HG03097 (cell line): ENCODE measurements at regions not wholly inside any gene's neighbourhood (a gene's known extent, or its start where the extent isn't known, plus 50 kb on each side); places are given as distances from the start of the nearest gene placed in this dataset.
"Not testable (repeated sequence)": the region's sequence is repeated elsewhere in the genome, so short reads cannot be mapped to it uniquely, and the experiment has no call there.

Experiments
- ATAC-seq: cut with Tn5 transposase; IDR thresholded peaks from one replicate; pipeline ENCODE4 v1.9.1; 2021; ENCODE audit not compliant: unreplicated experiment, low FRiP score

DNA sequence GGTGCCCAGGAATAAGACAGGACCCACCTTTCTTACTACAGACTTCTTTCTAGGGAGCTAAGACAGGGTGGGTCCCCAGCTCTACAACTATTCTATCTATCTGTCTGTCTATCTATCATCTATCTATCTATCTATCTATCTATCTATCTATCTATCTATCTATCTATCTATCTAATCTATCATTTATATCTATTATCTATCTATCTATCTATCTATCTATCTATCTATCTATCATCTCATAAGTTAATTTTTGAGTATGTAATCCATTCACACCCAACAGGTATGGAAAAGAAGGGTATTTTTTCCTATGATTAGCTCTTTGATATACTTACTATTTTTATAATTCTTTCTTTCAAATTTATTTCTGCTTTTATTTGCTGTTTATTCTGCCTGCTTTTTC lies 55.9 kb downstream of the BAMBI start:
- no peak for ATAC-seq

DNA sequence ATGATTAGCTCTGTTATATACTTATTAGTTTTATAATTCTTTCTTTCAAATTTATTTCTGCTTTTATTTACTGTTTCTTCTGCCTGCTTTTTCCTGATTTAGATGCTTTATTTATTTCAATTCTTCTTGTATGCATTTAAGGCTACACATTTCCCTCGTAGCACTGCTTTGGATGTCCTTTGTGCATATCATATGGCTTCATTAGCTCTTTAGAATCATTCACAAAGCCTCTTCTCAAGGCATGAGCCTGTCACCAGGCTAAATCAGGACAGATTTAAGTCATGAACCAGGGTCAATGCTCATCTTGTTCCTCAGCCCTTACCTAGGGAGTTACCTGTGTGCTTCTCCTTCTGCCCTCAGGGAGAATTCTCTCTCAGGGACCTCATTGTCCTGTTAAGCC lies 56.3 kb downstream of the BAMBI start:
- no peak for ATAC-seq

DNA sequence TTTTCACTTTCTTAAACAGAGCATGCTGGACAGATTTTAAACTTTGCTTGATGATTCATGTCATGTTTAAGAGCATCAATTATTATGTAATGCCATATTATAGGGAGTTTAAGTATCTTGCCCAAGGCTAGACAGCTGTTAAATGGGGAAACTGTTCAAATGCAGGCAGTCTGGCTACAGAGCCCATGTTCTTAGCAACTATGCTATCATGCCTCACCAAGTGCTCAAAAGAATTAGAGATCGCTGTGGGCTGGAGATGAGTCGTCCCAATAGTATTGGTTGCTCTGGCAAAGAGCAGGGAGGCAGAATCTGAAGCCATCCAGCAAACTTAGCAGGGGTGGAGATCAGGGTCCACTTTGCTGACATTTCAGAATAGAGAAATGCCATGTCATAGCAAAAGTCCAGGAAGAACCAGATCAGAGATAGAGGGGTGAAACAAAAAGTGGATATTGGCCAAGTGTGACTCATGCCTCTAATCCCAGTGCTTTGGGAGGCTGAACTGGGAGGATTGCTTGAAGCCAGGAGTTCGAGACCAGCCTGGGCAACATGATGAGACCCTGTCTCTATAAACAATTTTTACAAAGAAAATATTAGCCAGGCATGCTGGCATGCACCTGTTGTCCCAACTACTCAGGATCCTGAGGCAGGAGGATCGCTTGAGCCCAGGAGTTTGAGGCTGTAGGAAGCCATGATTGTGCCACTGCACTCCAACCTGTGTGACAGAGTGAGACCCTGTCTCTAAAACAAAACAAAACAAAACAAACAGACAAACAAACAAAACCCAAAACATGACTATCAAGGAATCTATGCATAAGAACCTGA lies 57.8 kb downstream of the BAMBI start:
- ATAC-seq: no peak

DNA sequence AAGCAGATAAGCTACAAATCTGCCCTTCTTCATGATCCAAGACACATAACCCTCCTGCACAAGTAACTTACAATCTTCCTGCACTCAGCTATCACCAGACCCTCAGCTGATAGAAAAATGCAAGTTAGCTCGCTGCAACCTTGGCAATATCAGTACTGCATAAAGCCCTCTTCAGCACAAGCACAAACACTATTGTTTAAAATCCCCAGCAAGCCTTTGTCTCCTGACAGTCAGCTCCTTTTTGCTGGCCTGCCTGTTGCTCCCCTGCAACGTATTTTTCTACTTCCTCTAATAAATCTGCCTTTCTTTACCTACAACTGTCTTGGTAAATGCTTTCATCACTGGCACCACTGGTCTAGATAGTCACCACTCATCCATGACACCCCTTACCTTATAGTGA lies 59.8 kb downstream of the BAMBI start:
- ATAC-seq: no peak

DNA sequence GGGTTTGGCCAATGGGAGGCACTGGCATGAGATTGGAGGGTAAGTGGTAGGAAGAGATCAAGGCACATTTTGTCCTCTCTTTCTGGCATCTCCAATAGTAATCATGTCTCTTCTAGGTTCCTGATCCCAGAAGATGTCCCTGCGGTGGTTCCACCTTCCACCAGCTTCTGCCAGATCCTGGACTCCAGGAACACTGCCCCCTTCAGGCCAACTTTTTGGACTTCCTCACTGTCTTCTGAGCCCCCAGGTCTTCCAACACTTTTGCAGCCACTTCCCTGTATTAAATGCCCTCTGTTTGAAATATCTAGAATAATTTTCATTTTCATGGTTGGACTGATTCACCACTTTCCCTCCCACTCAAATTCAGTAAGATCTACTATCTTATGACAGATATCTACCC lies 60.9 kb downstream of the BAMBI start:
- no peak for ATAC-seq

DNA sequence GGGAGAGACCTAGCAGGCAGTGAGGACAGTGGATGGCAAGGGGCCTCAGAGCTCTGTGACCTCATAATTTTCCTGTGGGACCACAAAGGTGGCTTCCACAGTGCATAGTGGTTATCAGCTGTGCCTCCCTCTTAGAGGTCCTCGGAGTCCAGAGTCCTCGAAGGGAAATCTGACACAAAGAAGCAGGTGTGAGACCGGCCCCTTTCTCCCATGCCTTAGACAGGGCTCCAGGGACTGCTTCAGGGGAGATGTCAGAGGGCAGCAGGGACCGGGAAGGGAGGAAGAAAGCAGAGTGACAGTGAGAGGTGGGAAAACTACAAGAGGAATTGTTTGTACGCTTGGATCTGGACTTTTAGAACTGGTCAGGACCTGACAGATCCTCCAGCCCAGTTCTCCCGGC lies 66.3 kb downstream of the BAMBI start:
- ATAC-seq: no peak

DNA sequence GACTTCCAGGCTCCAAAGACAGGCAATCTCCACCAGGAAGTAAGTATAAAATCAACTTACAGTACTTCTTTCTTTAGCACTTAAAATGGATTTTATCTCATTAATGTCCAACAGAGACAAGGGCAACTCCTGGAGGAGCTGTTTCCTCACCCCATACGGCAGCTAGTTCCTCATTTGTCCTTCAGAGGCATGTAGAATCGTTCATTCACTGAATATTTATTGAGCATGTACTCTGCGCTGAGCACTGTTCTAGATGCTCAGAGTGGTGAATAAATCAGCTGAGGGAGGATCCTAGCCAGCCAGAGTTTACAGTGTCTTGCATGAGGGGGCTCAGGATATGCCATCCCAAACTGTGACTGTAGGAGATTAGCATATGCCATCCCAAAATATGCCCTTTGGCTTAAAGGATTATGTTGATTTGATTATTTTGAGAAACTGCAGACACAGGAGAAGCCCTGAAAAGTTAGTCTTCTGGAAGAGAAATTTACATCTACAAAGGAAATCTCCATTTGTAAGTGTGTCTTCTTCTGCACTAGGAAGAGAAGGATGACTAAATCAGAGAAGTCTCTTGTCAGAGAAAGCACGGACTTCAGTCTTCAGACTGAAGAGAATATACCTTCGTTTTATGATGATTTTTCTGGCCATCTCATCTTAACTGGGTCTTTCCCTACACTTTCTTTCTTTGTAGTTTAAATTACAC lies 66.9 kb downstream of the BAMBI start:
- no peak for ATAC-seq

DNA sequence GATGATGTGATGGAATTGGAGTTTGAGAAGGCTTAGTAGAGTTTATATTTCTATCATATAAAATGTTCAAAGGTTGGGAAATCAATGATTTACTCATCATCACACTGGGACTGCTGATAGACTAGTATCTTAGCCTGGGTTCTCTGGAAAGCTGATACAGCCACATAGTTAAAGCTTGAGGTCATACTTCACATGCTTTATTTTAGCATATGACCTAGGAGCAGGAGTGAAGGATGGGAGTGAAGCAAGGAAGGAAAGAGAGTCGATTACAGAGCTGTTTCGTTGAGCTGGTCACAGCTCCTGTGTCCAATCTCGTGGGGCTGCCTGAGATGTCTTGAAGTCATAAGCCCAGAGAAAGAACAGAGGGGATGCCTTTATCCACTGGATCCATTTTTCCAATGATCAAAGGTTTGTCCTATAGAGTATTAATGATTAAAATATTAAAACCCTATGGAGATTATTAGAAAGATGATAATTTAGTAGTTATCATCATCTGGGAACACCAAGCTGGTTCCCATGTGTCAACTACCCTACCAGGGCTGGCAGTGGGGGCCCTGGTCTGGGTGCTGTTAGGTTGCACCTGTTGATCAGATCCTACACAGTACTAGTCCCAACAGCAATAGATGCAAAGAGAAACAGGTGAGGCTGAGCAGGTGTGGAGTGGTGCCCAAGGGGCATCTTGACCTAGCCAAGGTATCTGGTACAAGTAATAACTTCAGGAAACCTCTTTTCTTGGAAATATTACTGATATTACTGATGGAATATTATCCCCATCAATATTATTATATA lies 77.8 kb downstream of the BAMBI start:
- ATAC-seq: no peak

DNA sequence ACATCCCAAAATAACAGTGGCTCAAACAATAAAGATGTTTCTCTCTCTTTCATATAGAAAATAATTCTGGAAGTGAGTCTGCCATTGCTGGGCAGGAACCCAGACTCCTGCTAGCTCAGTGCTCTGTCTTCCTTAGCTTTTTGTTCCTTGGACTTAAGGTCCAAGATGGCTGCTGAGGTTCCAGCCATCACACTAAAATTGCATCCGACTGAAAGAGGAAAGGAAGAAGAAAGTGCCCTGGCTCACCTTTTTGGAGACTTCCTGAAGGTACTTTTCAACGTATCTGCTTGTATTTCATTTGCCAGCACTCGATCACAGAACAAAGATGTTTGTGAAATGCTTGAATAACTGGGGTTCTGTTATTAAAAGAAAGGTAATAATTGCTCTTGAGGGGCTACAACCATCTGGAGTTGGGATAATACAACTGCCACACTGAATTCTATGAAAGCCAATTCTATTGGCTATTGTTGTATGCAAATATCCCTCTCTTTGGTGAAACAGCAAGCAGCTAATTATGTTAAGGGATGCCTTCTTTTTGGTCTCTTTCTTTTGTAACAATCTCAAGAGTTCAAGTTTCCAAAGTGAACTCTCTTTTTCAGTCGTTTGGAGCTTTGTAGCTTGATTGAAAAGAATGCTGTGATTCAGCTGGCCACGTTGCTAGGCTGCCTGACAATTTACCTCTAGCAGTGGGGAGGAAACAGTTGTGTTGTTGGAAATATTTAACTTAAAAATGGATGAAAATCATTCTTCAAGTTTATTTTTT lies 83.9 kb downstream of the BAMBI start:
- ATAC-seq: no peak

DNA sequence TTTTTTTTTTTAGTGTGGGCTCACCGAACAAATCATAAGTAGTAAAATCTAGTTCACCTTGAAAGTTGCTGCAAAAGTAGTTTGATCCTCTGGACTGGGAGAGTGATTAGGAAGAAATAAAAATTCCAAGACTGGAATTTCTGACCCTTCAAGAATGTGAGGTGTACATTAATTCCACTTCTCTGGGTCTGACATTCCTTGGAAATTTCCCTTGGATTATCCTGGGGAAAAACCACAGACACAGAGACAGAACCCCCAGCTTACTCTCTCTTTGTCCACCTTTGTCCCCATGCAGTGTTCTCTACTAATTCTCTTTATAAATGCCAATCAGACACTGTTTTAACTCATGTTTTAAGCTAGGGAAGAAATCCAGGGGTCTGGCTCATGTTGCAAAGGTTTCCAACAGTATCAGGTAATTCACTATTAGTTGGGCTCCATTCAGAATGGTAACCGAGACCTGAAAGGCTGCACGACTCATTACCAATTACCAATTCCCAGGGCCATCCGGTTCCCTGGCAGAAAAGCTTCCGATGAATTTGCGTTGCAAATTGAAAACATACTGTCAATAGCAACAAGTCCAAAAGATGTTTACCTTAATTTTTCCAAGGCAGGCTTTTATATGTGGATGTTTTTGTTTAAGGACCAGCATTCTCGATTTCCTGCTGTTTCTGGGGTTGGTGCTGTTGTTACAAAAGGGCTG lies 86.3 kb downstream of the BAMBI start:
- ATAC-seq: no peak

DNA sequence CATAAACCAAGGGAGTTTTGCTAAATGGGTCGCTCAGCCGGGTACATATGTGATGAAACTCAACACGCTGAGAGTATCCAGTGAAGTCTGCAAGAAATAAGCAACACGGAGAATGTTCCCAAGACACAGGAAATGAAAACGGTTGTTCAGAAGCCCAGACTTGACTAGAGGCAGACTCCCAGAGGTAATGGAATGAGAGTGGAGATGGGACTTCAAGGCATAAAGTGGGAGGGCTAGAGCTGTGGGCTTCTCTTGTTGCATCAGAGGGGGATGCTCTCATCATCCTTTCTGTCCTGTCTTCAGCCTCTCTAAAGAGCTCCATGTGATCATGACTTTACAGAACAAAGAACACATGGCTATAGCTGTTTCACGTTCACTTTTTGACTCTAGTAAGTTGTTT lies 88.3 kb downstream of the BAMBI start:
- no peak for ATAC-seq

DNA sequence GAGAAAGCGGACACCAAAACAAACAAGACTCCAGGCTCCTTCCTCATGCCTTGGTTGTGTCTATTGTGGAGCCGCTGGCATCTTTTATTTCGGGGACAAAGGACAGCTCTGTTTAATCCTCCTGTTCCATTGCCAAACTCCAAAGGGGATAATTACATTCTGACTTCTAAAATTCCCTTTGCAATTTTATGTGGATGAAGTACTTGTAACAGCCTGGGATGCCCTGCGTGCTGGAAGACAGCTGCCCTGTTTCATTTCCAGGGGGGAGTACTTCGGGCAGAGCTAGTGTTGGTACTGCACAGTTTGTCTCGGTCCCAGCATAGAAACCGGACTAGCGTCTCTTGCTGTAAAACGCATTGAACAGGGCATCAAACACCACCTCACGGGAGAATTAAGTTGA lies 90.9 kb downstream of the BAMBI start:
- no peak for ATAC-seq

DNA sequence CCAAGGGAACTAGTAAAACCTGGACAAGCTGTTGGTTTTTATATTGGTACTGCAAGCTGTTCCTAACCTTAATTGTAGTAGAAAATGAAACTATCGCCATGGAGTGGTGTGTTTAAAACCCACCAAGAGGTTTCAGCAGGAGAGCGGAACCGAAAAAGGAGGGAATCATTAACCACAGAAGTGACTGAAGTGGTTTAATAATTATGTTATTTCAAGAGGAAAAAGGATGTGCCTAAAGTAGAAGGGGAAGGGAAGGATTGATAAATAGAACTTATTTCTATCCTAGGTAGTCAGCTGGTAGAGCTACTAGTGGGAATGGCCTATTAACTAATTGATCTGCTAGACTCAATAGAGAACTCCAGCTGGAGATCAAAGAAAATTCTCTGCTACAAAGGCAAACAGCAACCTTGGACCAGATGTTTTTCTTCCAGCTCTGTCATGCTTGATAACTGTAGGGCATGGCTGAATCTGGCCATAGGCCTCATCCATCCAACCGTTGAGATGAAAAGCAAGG lies 91.8 kb downstream of the BAMBI start:
- ATAC-seq: no peak

DNA sequence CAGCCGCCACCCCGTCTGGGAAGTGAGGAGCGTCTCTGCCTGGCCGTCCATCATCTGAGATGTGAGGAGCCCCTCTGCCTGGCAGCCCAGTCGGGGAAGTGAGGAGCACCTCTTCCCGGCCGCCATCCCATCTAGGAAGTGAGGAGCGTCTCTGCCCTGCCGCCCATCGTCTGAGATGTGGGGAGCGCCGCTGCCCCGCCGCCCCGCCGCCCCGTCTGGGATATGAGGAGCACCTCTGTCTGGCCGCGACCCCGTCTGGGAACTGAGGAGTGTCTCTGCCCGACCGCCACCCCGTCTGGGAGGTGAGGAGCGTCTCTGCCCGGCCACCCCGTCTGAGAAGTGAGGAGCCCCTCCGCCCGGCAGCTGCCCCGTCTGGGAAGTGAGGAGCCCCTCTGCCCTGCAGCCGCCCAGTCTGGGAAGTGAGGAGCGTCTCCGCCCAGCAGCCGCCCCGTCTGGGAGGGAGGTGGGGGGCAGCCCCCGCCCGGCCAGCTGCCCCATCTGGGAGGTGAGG lies 94.3 kb downstream of the BAMBI start:
- ATAC-seq: not testable (repeated sequence)

DNA sequence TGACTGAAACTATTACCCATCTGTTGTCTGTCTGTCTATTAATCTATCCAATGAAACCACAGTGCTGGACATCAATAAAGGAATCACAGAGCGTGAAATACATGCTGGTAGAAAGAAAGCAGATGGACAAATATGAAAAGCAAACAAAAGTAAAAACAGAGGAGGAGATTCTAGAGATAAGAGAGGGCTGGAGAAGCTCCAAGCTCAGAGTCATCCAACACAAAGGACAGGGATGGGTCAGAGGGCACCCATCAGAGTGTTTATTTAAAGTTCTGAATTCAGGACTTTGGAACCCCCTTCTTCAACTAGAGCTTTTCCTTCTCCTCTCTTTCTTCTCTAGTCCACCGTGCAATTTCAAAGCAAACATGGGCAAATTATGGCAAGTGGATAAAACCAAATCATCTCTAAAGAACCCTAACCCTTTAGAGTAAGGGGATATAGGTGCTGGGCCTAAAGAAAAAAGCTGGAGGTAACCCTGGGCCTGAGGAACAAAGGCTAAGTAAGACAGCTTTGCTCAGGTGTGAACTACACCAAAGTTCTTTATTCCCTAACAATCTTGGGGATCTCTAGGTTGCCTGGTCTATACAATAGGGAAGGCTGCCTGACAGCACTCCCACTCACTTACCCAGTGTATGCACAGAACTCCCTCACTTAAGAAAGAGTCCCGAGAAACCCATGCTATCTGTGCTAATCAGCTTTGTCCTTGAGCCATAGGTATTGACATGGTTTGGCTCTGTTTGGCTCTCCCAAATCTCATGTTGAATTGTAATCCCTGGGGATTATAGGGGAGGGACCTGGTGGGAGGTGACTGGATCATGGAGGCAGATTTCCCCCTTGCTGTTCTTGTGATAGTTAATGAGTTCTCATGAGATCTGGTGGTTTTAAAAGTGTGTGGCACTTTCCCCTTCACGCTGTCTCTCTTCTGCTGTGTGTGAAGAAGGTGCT lies 97.0 kb downstream of the BAMBI start:
- no peak for ATAC-seq

DNA sequence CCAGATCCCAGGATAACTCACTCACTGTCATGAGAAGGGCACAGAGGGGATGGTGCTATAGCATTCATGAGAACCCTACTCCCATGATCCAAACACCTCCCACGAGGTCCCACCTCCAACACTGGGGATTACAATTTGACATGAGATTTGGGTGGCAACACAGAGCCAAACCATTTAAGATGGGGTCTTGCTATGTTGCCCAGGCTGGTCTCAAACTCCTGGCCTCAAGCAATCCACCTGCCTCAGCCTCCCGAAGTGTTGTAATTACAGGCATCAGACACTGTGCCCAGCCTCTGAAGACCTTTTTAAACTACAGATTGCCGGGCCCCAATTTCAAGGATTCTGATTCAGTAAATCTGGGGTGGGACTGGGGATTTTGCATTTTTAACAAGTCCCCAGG lies 98.5 kb downstream of the BAMBI start:
- no peak for ATAC-seq

DNA sequence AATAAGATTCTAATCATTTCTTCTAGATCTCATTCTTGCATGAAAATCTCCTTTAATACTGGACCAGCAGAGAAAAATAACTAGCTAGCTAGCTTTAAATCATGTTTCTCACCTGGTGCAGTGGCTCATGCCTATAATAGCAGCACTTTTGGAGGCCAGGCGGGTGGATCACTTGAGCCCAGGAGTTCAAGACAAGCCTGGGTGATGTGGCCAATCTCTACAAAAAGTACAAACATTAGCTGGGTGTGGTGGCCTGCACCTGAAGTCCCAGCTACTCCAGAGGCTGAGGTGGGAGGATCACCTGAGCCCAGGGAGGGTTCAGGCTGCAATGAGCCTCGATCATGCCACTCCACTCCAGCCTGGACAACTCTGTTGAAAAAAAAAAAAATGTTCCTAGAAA lies 99.2 kb downstream of the BAMBI start:
- ATAC-seq: no peak

DNA sequence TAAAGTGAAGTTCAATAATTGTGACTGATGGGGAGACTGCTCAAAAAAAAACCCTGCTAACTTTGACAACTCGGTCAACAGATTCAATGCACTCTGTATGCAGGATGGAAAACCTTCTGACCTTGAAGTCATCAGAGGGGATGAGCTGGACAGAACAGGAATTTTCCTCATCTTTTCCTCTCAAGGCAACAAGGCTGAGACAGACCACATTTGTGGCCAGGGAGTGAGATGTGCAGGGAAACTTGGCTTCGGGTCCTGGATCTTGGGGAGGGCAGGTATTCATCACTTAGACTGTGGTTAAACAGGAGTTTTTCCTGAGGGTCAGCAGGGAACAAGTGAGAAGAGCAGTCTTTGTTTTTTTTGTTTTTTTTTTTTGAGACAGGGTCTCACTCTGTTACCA lies 100.6 kb downstream of the BAMBI start:
- ATAC-seq: no peak

DNA sequence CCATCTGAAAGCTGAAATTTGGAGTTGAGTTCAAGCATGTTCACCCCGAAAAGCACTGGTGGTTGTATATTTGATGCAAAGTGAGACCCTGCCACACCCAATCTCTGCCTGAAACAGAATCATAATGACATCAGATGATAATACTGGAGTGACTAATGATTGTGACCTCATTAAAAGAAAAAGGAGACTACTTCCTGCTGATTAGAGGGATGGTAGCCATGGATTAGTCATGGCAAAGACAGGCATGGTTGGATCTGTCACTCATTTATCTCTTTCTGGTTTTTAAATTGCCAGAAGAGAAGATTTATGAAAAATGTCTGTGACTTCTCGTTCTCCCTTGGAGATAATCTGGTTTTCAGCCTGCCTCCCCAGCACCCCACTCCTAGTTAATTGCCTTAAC lies 101.2 kb downstream of the BAMBI start:
- no peak for ATAC-seq
